DLD1 (cell line): ENCODE measurements at regions not wholly inside any gene's neighbourhood (a gene's known extent, or its start where the extent isn't known, plus 50 kb on each side); places are given as distances from the start of the nearest gene placed in this dataset.
"Not testable (repeated sequence)": the region's sequence is repeated elsewhere in the genome, so short reads cannot be mapped to it uniquely, and the experiment has no call there.

Experiments used
- in situ Hi-C: cut with HindIII; loops from 2 replicates; pipeline ENCODE4 v1.10.0; 2017; ENCODE audit warnings: low sequenced_read_pairs

DNA sequence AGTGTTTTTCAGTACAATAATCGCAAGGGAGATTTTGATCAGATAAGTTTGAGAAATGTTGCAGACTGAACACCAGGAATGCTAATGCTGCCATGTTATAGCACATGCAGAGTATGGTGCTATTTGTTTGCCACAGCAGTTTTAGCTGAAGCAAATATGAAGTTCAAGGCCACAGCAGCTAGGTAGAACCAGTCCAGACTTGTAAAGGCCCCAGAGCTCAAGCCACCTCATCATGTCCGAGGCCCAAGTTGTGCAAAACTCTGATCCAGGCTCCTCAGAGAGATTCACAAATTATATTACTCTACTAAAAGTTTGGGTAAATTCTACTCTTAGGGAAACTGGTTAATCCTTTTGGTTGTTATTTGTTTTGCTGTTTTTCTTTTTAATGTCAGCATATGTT is 2702.6 kb downstream of the PCDH9 start:
- in situ Hi-C loops, result no loop called here

- in situ Hi-C loops, result no loop called here
Observed at GRCh38 chr13:64525687-64526086, 2704.4 kb downstream of the PCDH9 start.

DNA sequence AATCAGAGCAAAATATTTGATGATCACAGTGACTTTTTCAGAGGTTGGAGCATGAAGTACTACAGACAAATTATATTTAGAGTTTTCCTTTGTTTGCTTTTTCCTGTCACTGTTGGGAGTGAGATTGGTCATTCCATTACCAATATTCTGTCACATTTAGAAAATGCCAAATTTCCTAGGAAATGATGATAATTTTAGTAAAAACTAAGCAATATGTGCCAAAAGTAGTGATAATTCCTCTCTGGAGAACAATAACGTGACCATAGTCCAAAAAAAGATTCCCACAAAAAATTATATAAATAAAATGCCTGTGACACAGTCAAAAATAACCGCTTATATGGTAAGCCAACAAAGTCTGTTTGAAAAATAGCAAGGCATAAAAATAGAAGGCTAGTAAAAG is 2719.4 kb downstream of the PCDH9 start:
- in situ Hi-C loops, result no loop called here

GRCh38 chr13:64506246-64506645 is 2723.9 kb downstream of the PCDH9 start:
- in situ Hi-C loops, result no loop called here

DNA sequence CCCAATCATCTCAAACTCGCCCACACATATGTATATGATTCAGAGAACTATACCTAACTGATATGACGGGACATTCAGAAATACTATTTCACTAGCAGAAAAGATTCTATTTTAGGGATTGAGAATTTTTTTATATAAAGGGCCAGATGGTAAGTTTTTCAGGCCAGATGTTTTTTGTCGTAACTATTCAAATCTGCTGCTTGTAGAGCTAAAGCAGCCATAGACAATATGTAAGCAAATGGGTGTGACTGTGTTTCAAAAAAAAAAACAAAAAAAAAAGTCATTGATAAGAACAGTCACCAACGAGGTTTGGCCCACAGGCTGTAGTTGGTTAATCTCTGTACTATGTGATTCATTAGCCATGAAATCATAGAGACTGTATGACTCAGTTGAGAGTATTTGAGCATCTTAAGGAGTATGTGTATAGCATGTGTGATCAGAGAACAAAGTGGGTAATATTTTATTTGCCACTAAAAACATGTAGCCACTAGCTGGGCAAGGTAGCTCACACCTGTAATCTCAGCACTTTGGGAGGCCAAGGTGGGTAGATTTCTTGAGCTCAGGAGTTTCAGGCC is 2724.7 kb downstream of the PCDH9 start:
- in situ Hi-C loops, result no loop called here

DNA sequence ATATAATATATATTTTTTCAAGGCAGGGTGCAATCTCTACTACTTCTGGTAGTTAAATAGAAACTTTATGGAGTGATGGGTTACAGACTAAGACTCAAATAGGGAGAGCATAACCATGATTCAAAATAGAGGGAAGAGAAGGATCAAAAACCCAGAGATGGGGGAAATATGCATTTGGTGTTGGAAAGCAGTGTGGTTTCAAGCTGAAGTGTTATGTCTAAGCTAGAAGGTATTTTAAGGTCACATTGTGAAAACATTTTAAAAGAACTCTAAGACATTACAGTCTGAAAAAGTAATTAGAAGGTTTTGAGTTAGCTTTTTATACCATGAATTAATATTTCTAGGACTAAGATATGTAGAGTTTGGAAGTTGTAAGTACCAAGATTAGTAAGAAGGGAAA is 2741.4 kb downstream of the PCDH9 start:
- in situ Hi-C loops, result no loop called here

- in situ Hi-C loops, result no loop called here
Observed at GRCh38 chr13:64482373-64482772, 2747.8 kb downstream of the PCDH9 start.

- in situ Hi-C loops, result no loop called here
Observed at GRCh38 chr13:64480672-64481071, 2749.5 kb downstream of the PCDH9 start.

DNA sequence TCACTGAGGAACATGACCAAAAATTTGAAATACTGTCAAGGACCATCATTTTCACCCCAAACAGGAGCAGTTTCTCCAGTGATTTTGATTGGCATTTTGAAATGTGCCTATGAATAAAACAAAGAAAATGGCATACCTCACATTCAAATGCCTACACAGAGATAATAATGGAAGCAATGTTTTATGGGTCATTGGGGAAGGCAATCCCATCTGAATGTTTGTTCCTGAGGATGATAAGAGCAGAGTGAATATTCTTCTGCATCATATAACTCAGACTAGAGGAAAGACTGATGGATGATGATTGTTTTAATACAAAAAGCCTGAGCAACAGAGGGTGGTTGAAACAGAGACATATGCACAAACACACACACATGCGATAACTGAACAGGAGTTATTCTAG is 2749.9 kb downstream of the PCDH9 start:
- in situ Hi-C loops, result no loop called here

DNA sequence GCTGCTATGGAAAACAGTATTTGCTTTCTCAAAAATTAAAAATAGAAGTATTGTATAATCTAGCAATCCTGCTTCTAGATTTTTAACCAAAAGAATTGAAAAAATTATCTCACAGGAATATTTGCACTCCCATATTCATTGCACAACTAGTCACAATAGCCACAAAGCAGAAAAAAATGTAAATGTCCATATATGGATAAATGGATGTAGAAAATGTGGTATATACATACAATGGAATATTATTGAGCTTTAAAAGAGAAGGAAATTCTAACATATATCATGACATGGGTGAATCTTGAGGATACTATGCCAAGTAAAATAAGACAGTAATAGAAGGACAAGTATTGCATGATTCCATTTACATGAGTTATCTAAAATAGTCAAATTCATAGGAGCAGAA is 2753.0 kb downstream of the PCDH9 start:
- in situ Hi-C loops, result no loop called here

- in situ Hi-C loops, result not testable (repeated sequence)
Observed at GRCh38 chr13:64476041-64476568, 2754.0 kb downstream of the PCDH9 start.

GRCh38 chr13:64471916-64472315 is 2758.2 kb downstream of the PCDH9 start:
- in situ Hi-C loops, result no loop called here

- in situ Hi-C loops, result no loop called here
Observed at GRCh38 chr13:64470751-64471150, 2759.4 kb downstream of the PCDH9 start.

DNA sequence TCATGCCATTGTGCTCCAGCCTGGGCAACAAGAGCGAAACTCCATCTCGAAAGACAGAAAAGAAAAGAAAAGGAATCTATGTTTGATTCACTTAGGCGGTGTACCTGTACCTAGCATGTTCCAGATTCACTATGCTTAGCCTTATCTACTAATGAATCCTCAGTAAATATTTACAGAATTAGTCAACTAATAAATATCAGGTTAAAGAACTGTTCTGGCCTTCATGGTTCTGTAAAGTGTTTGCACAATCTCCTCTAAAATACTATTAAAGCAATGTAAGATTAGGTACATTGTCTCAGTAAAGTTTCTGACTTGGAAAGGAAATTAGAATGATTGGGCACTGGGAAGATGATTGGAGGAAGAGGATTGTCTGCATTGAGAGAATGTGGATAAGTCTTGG is 2770.4 kb downstream of the PCDH9 start:
- in situ Hi-C loops, result no loop called here

DNA sequence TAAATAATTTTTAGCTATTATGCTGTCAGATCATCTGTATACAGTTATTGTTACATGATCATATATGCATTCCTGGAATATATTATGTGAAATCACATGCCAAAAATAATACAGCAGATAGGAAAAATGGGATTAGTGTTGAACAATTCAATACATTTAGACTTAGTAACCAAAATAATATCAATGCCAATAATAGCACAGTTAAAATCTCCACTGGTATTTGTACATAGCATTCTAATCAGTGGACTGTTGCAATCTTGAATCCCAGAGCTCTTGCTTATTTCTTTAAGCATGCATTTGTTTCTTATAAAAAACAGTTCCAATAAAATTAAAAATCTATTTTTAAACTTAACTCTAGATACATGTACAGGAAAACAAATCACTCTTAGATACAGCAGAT is 2772.2 kb downstream of the PCDH9 start:
- in situ Hi-C loops, result no loop called here

DNA sequence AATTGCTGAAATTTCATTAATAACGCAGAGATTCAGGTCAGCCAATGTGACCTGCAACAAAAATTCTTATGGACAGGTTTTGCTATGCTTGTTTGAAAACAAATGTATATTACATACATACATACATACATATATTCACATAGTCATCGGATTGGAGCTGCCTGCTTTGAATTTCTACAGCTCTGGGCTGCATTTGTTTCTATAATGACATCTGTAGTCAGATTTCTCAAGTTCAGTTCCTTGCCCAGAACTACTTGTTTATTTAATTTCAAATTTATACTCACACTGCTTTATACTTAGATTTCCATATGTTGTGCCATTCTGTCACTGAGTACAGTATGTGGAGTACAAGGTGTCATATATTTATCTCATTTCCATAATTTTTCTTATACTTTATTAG is 2775.0 kb downstream of the PCDH9 start:
- in situ Hi-C loops, result no loop called here

GRCh38 chr13:64453831-64454230 is 2776.3 kb downstream of the PCDH9 start:
- in situ Hi-C loops, result no loop called here

- in situ Hi-C loops, result no loop called here
Observed at GRCh38 chr13:64446372-64446771, 2783.8 kb downstream of the PCDH9 start.

GRCh38 chr13:64441740-64442139 is 2788.4 kb downstream of the PCDH9 start:
- in situ Hi-C loops, result no loop called here

- in situ Hi-C loops, result no loop called here
Observed at GRCh38 chr13:64438084-64438483, 2792.1 kb downstream of the PCDH9 start.

GRCh38 chr13:64429691-64430090 is 2800.4 kb downstream of the PCDH9 start:
- in situ Hi-C loops, result no loop called here

GRCh38 chr13:64428196-64428595 is 2801.9 kb downstream of the PCDH9 start:
- in situ Hi-C loops, result no loop called here

DNA sequence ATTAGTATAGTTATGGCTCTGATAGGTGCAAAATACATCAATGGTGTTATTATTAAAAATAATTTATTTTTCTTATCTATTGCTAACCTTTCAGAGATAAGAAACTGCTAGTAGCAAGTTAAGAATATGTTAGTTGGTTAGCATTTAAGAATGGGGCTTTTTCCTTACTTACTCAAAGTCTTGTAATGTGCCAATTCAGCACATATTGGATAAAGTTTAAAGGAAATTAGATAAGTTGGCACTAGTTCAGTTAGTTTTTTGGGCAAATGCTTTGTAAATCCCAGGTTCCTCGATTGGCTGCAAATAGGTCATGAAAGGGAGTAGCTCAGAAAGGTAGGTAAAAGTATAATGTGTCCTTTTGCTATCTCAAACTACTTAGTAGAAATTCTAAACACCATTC is 2806.7 kb downstream of the PCDH9 start:
- in situ Hi-C loops, result no loop called here
